RWPE1 (cell line): ENCODE measurements at regions not wholly inside any gene's neighbourhood (a gene's known extent, or its start where the extent isn't known, plus 50 kb on each side); places are given as distances from the start of the nearest gene placed in this dataset.

Source experiments
- CTCF ChIA-PET: fragments of 350-600 bp; sonication (Branson Sonifier 250); formaldehyde crosslinking; extraction: SDS; loops from one replicate; lab custom pipeline; 2021; lab: Yijun Ruan, JAX
- POLR2A ChIA-PET: fragments of 400-600 bp; formaldehyde crosslinking; extraction: SDS; loops from one replicate; lab custom pipeline; 2020; ENCODE audit warnings: antibody characterized with exemption; ENCODE audit not compliant: low non-redundant PET; lab: Yijun Ruan, JAX
- DNase-seq: peaks from one replicate; pipeline ENCODE4 v3.0.0; 2012; ENCODE audit warnings: low spot score
- H3K27ac ChIP-seq: fragments of 450-650 bp; 2 replicates; pipeline ENCODE4 v1.5.1; 2017
- CTCF ChIP-seq: fragments of 450-650 bp; conservative IDR thresholded peaks from 2 replicates; pipeline ENCODE4 v1.5.1; 2017; ENCODE audit warnings: low read depth, mild to moderate bottlenecking

- no peak for TF ChIP-seq CTCF
- no peak for DNase-seq
- ChIA-PET CTCF (no interaction called here), POLR2A (no interaction called here)
- no peak overlapping the region for H3K27ac ChIP-seq
Observed at GRCh38 chr3:118541796-118542195, 492.9 kb downstream of the IGSF11 start.

GRCh38 chr3:118543832-118544231, 490.8 kb downstream of the IGSF11 start:
- POLR2A ChIA-PET: no interaction called here
- CTCF ChIA-PET: interaction anchor here (0.6 kb wide), 2 partner anchors 122 to 500 kb away, joined by 3 read pairs; no protein-coding TSS in a partner anchor
- DNase-seq: no peak
- no peak overlapping the region for H3K27ac ChIP-seq
- no peak for TF ChIP-seq CTCF

GRCh38 chr3:118544458-118544857, 490.2 kb downstream of the IGSF11 start:
- TF ChIP-seq CTCF: no peak
- ChIA-PET POLR2A (no interaction called here), CTCF (no interaction called here)
- H3K27ac ChIP-seq: peak overlapping the region; percentile 82
- DNase-seq: peak; percentile 75

- no peak for TF ChIP-seq CTCF
- H3K27ac ChIP-seq: no peak overlapping the region
- POLR2A ChIA-PET: no interaction called here
- CTCF ChIA-PET: interaction anchor here (1.2 kb wide), 1 partner anchor 32 kb away, joined by 3 read pairs; no protein-coding TSS in a partner anchor
- peak; percentile 42 for DNase-seq
Observed at GRCh38 chr3:118548434-118548833, 486.2 kb downstream of the IGSF11 start.

- no peak for DNase-seq
- no peak overlapping the region for H3K27ac ChIP-seq
- TF ChIP-seq CTCF: no peak
- POLR2A ChIA-PET: no interaction called here
- CTCF ChIA-PET: no interaction called here
Observed at GRCh38 chr3:118550122-118550521, 484.5 kb downstream of the IGSF11 start.

GRCh38 chr3:118550556-118550955, 484.1 kb downstream of the IGSF11 start:
- POLR2A ChIA-PET: no interaction called here
- no peak for TF ChIP-seq CTCF
- CTCF ChIA-PET: no interaction called here
- no peak overlapping the region for H3K27ac ChIP-seq
- no peak for DNase-seq
